GM23248 (cell line): ENCODE measurements at regions not wholly inside any gene's neighbourhood (a gene's known extent, or its start where the extent isn't known, plus 50 kb on each side); places are given as distances from the start of the nearest gene placed in this dataset.

Experiments
- EZH2 ChIP-seq: fragments of 200-600 bp; sonication (generic); IDR thresholded peaks from 2 replicates; pipeline ENCODE4 v1.6.1; 2018; ENCODE audit warnings: antibody characterized with exemption, mild to moderate bottlenecking; ENCODE audit not compliant: insufficient read depth, poor library complexity, severe bottlenecking
- EZH2phosphoT487 ChIP-seq: fragments of 200-600 bp; sonication (generic); IDR thresholded peaks from 2 replicates; pipeline ENCODE4 v1.6.1; 2018; ENCODE audit warnings: antibody characterized with exemption, moderate library complexity, mild to moderate bottlenecking, low read depth; ENCODE audit not compliant: insufficient read depth

DNA sequence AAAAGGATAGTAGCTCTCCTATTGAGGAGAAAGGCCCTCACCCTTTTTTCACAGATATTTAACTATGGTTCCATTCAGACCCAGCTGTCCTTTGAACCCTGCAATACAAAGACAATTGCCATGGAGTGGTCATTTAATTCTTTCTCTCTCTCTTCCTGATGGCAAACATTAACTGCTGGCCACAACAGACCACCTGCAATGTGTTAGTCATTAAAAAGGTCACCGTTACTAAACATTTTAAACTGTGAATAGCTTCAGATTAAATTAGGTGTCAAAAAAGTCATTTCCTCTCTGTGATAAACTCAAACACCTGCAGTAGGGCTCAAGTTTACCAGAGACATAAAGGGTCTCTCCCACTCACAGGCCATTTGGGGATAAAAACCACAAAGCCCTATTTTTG, 697.2 kb downstream of the TOX3 start:
- TF ChIP-seq EZH2 (no peak), EZH2phosphoT487 (no peak)
